ENCODE measurements at regions not wholly inside any gene's neighbourhood (a gene's known extent, or its start where the extent isn't known, plus 50 kb on each side); places are given as distances from the start of the nearest gene placed in this dataset.

DNA sequence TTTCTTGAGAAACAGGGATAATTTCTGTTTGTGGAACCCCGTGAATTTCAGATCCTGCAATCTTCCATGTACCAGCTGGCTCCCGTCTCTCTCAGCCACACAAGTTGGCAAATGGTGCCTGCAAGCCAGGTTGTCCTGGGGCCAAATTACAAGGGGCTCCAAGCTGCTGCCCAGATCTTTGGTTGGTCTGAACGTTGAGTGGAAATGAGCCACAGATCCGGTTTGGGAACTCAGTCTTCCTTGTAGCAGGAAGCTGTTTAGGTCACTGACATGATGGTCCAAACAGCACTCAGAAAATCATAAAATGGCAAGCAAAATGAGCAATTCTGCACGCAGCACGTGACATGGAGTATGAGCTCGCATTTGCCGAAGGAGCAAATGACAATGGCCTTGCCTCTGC, 1496.4 kb downstream of the TBC1D22A start:
- POLR2A ChIA-PET = no interaction called here
- CTCF ChIA-PET = interaction anchor here (0.6 kb wide), 1 partner anchor 181 kb away, joined by 4 read pairs; no protein-coding TSS in a partner anchor
- TF ChIP-seq ZNF629 (tag by site-specific recombination; IDR thresholded peaks at IDR 0.05) = no peak
- no peak for TF ChIP-seq ZNF138 (tag by site-specific recombination; IDR thresholded peaks at IDR 0.05; ENCODE audit: borderline replicate concordance)
- no peak for TF ChIP-seq BCL6B (tag by site-specific recombination; IDR thresholded peaks at IDR 0.05)
- no peak for TF ChIP-seq ZNF146 (tag by site-specific recombination; IDR thresholded peaks at IDR 0.05)
- TF ChIP-seq ZFP37 (tag by site-specific recombination; IDR thresholded peaks at IDR 0.05) = no peak
- TF ChIP-seq GLI4 (tag by site-specific recombination; IDR thresholded peaks at IDR 0.05) = no peak
- no peak for TF ChIP-seq ZNF350 (tag by site-specific recombination; IDR thresholded peaks at IDR 0.05)
- TF ChIP-seq ZNF121 (tag by site-specific recombination; IDR thresholded peaks at IDR 0.05) = no peak
- no peak for TF ChIP-seq ZNF639 (tag by site-specific recombination; IDR thresholded peaks at IDR 0.05)
- TF ChIP-seq ZNF548 (tag by site-specific recombination; IDR thresholded peaks at IDR 0.05) = no peak
- no peaks in the 10 kb centered on the region for H3K36me3 ChIP-seq (ENCODE audit: control insufficient read depth in 2 of 2, insufficient read depth in 1 of 2, low read length in 2 of 2)
- H3K4me1 ChIP-seq (ENCODE audit: control insufficient read depth, insufficient read depth, low read length) = peaks cover 12% of the 10 kb centered on the region
- H3K27ac ChIP-seq (ENCODE audit: extremely low read depth, low read depth, low read length) = no peak overlapping the region
- H3K4me3 ChIP-seq (ENCODE audit: low read depth, low read length) = no peak overlapping the region
- H3K9me3 ChIP-seq (ENCODE audit: control insufficient read depth, insufficient read depth, low read depth, low read length) = no peaks in the 10 kb centered on the region

DNA sequence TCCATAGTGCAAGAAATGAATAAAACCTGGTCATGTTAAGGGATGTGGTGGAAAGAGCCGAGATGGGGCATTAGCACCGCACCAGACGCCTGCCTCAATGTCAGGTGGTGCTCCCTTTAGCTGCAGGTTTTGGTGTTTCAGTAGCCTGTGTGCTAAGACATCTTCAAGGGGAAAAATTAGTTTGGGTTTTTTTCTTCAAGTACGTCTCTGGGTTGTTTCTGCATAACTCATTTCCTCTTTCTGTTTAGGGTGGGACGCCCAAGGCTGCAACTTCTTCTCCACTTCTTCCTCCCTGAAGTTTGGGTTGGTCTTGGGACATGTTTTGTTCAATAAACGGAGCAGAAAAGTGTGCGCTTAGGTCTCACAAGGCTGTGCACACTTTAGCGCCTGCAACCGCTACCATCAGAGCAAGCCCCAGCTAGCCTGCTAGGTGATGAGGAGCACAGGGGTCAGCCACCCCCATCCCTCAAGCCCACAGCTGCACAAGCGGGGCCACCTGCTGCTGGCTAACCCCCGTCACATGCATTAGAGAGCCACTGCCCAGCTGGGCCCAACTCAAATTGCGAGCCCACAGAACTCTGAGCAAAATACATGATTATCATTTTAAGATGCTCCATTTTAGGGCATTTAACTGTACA, 1495.7 kb downstream of the TBC1D22A start:
- ChIA-PET CTCF (interaction anchor here (0.6 kb wide), 1 partner anchor 181 kb away, joined by 4 read pairs; no protein-coding TSS in a partner anchor), POLR2A (no interaction called here)
- Histone ChIP-seq H3K36me3 (ENCODE audit: control insufficient read depth in 2 of 2, insufficient read depth in 1 of 2, low read length in 2 of 2) (no peaks in the 10 kb centered on the region), H3K4me3 (ENCODE audit: low read depth, low read length) (no peak overlapping the region), H3K4me1 (ENCODE audit: control insufficient read depth, insufficient read depth, low read length) (peaks cover 12% of the 10 kb centered on the region), H3K27ac (ENCODE audit: extremely low read depth, low read depth, low read length) (no peak overlapping the region), H3K9me3 (ENCODE audit: control insufficient read depth, insufficient read depth, low read depth, low read length) (no peaks in the 10 kb centered on the region)
- TF ChIP-seq ZNF529 (tag by site-specific recombination; IDR thresholded peaks at IDR 0.05; ENCODE audit: insufficient replicate concordance) = no peak
- no peak for TF ChIP-seq ZNF624 (tag by site-specific recombination; IDR thresholded peaks at IDR 0.05)
- TF ChIP-seq, protein P1, sequence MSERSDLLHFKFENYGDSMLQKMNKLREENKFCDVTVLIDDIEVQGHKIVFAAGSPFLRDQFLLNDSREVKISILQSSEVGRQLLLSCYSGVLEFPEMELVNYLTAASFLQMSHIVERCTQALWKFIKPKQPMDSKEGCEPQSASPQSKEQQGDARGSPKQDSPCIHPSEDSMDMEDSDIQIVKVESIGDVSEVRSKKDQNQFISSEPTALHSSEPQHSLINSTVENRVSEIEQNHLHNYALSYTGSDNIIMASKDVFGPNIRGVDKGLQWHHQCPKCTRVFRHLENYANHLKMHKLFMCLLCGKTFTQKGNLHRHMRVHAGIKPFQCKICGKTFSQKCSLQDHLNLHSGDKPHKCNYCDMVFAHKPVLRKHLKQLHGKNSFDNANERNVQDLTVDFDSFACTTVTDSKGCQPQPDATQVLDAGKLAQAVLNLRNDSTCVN (tag by site-specific recombination; optimal IDR thresholded peaks at IDR 0.05) = no peak
- TF ChIP-seq KLF9 (tag by site-specific recombination; IDR thresholded peaks at IDR 0.05; ENCODE audit: low read depth) = no peak
- no peak for TF ChIP-seq ZNF555 (tag by site-specific recombination; conservative IDR thresholded peaks at IDR 0.05)
- TF ChIP-seq ZNF626 (tag by site-specific recombination; IDR thresholded peaks at IDR 0.05) = no peak

DNA sequence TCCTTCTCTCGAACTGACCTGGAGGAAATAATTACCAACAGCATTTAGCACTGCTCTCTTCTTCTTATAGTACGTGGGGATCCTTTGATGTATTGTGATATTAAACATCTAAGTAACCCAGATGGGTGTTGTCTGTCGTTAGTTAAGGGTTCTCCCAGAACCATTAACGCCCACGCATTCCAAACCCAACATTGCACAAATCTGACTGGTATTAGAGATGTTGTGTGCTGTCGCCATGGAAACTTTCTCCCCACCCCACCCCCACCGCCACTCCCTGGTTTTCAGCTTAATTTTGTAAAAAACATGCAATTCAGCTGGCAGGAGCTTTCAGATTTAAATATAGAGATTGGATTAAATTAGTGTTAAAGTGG, 1495.2 kb downstream of the TBC1D22A start:
- ChIA-PET POLR2A (no interaction called here), CTCF (no interaction called here)
- Histone ChIP-seq H3K36me3 (ENCODE audit: control insufficient read depth in 2 of 2, insufficient read depth in 1 of 2, low read length in 2 of 2) (no peaks in the 10 kb centered on the region), H3K27ac (ENCODE audit: extremely low read depth, low read depth, low read length) (no peak overlapping the region), H3K4me1 (ENCODE audit: control insufficient read depth, insufficient read depth, low read length) (peaks cover 12% of the 10 kb centered on the region), H3K4me3 (ENCODE audit: low read depth, low read length) (no peak overlapping the region), H3K9me3 (ENCODE audit: control insufficient read depth, insufficient read depth, low read depth, low read length) (no peaks in the 10 kb centered on the region)
- no peak for TF ChIP-seq ZIC2 (tag by site-specific recombination; IDR thresholded peaks at IDR 0.05)
